ENCODE measurements at regions not wholly inside any gene's neighbourhood (a gene's known extent, or its start where the extent isn't known, plus 50 kb on each side); places are given as distances from the start of the nearest gene placed in this dataset.

- TF ChIP-seq CTCF (IDR thresholded peaks at IDR 0.05) = no peak
- TF ChIP-seq POLR2A (IDR thresholded peaks at IDR 0.05) = no peak
Measured at GRCh38 chrX:109300415-109300814, 181.5 kb downstream of the GUCY2F start.

Measured in thyroid gland (tissue), 4 donors.